ENCODE measurements at regions not wholly inside any gene's neighbourhood (a gene's known extent, or its start where the extent isn't known, plus 50 kb on each side); places are given as distances from the start of the nearest gene placed in this dataset.

- no peak for TF ChIP-seq CTCF (conservative IDR thresholded peaks at IDR 0.05; ENCODE audit: low read depth in 2 of 2)
- TF ChIP-seq EZH2 (IDR thresholded peaks at IDR 0.05; ENCODE audit: low read depth, unreplicated experiment), result no peak
- no peak for TF ChIP-seq POLR2AphosphoS5 (IDR thresholded peaks at IDR 0.05; ENCODE audit: low read depth)
- no peak for TF ChIP-seq STAT1 (IDR thresholded peaks at IDR 0.05; ENCODE audit: unreplicated experiment)
- TF ChIP-seq JUNB (IDR thresholded peaks at IDR 0.05; ENCODE audit: unreplicated experiment), result no peak
- TF ChIP-seq REST (IDR thresholded peaks at IDR 0.05; ENCODE audit: unreplicated experiment), result no peak
These were observed 975.6 kb downstream of the BRD1 start (continued) for GRCh38 chr22:48851933-48852549.

DNA sequence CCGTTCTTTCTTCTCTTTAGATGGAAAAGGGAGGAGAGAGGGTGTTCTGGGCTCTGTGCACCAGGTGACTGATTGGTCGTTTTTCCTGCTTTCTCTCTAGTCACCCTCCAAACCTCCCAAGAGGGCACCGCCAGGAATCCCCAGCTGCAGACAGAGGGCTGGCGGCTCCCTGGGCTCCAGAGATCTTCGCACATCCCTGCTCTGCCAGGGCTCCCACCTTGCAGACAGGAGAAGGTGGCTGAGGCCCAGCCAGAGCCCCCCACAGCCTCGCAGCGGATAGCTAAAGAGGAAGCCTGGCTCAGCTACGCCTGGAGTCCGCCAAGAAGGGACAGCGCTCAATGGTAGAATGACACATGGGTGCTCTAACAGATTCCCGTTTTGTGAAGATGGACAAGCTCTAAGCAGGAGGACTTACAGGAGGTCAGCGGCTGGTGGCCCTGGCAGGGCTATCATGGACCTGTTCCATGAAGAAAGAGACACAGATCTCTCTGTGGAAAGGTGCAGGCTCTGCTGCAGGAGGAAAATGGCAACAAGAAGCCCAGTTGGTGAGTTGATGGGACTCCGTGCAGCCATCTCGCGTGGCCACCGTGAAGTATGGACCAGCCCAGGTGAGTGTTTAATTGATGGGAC, 976.9 kb downstream of the BRD1 start:
- H3F3A ChIP-seq (replicated peaks; ENCODE audit: low read depth), result no peaks in the 10 kb centered on the region
- H3K36me3 Mint-ChIP-seq (ENCODE audit: low read depth), result no peaks in the 10 kb centered on the region
- ATAC-seq (no peak), DNase-seq (ENCODE audit: low spot score) (no peak)
- no peaks in the 10 kb centered on the region for H4K20me1 ChIP-seq (replicated peaks; ENCODE audit: insufficient read depth)
- H2AFZ ChIP-seq, result no peak overlapping the region
- peaks cover 11% of the 10 kb centered on the region; the same call in 2 of the 3 replicates for H3K9me3 Mint-ChIP-seq
- no peaks in the 10 kb centered on the region for H3K4me1 ChIP-seq (ENCODE audit: insufficient read depth)
- H3K4me3 Mint-ChIP-seq, result no peak overlapping the region
- no peak overlapping the region for H3K4me3 ChIP-seq
- no peak overlapping the region for H3K27ac ChIP-seq (ENCODE audit: low read depth)
- H3K27ac Mint-ChIP-seq, result no peak overlapping the region
- H3K27me3 Mint-ChIP-seq (ENCODE audit: insufficient read depth, low read depth, poor library complexity), result peaks cover 10% of the 10 kb centered on the region
- no peaks in the 10 kb centered on the region for H3K79me2 ChIP-seq (replicated peaks; ENCODE audit: insufficient read depth)
- no peak overlapping the region for H3K4me2 ChIP-seq
- H3K27me3 ChIP-seq (ENCODE audit: insufficient read depth), result no peaks in the 10 kb centered on the region
- no peaks in the 10 kb centered on the region for H3K9me2 ChIP-seq (ENCODE audit: insufficient read depth)
- H3K36me3 ChIP-seq (ENCODE audit: insufficient read depth), result peaks cover 3% of the 10 kb centered on the region; the same call in 1 of the 2 replicates
- H3K4me1 Mint-ChIP-seq, result no peaks in the 10 kb centered on the region
- no peak for TF ChIP-seq CTCF (conservative IDR thresholded peaks at IDR 0.05; ENCODE audit: low read depth in 2 of 2)
- TF ChIP-seq JUNB (IDR thresholded peaks at IDR 0.05; ENCODE audit: unreplicated experiment), result no peak
- no peak for TF ChIP-seq REST (IDR thresholded peaks at IDR 0.05; ENCODE audit: unreplicated experiment)
- TF ChIP-seq POLR2AphosphoS5 (IDR thresholded peaks at IDR 0.05; ENCODE audit: low read depth), result no peak
- TF ChIP-seq EZH2 (IDR thresholded peaks at IDR 0.05; ENCODE audit: low read depth, unreplicated experiment), result no peak
- TF ChIP-seq EZH2phosphoT487 (IDR thresholded peaks at IDR 0.05; ENCODE audit: unreplicated experiment), result no peak

Measured in GM23338 (cell line).